ENCODE measurements at regions not wholly inside any gene's neighbourhood (a gene's known extent, or its start where the extent isn't known, plus 50 kb on each side); places are given as distances from the start of the nearest gene placed in this dataset.

- TF ChIP-seq CTCF (IDR thresholded peaks at IDR 0.05 in 4 of 5, conservative IDR thresholded peaks at IDR 0.05 in 1 of 5) (no peak), POLR2A (IDR thresholded peaks at IDR 0.05) (no peak)
Observed at GRCh38 chr9:71518045-71518827, 250.1 kb downstream of the CEMIP2 start.
